ENCODE measurements at regions not wholly inside any gene's neighbourhood (a gene's known extent, or its start where the extent isn't known, plus 50 kb on each side); places are given as distances from the start of the nearest gene placed in this dataset.

- no peak for TF ChIP-seq POLR2A (IDR thresholded peaks at IDR 0.05; ENCODE audit: low read depth, low read length)
- no peak for TF ChIP-seq CTCF (IDR thresholded peaks at IDR 0.05; ENCODE audit: extremely low read depth in 1 of 2, insufficient read depth in 1 of 2, low read depth in 1 of 2, low read length in 2 of 2)
- no peak for TF ChIP-seq EZH2 (IDR thresholded peaks at IDR 0.05; ENCODE audit: borderline replicate concordance, low read depth, low read length, severe bottlenecking)
- TF ChIP-seq POLR2AphosphoS5 (IDR thresholded peaks at IDR 0.05; ENCODE audit: insufficient read depth, low read depth, low read length): no peak
- no peak for TF ChIP-seq GATA2 (IDR thresholded peaks at IDR 0.05; ENCODE audit: insufficient read depth, insufficient read length, low read depth, low read length)
- no peak for TF ChIP-seq JUN (IDR thresholded peaks at IDR 0.05; ENCODE audit: borderline replicate concordance, insufficient read depth, insufficient read length, low read depth)
- TF ChIP-seq MAX (IDR thresholded peaks at IDR 0.05; ENCODE audit: insufficient read depth, insufficient read length): no peak
Observed at GRCh38 chr2:120820263-120820952, 84.7 kb downstream of the GLI2 start.
